ENCODE measurements at regions not wholly inside any gene's neighbourhood (a gene's known extent, or its start where the extent isn't known, plus 50 kb on each side); places are given as distances from the start of the nearest gene placed in this dataset.

GRCh38 chr9:106643211-106643930 is 219.6 kb upstream of the ZNF462 start:
- Histone ChIP-seq H3K4me3 (no peak overlapping the region), H3K9me3 (no peaks in the 10 kb centered on the region), H3K27ac (no peak overlapping the region), H3K36me3 (no peaks in the 10 kb centered on the region), H3K4me1 (no peaks in the 10 kb centered on the region), H3K27me3 (no peaks in the 10 kb centered on the region)
- WGBS, 2 donors, result 94 to 97% methylated on average over 3 of the region's 3 CpGs
- TF ChIP-seq EP300 (IDR thresholded peaks at IDR 0.05) (no peak), CTCF (IDR thresholded peaks at IDR 0.05) (no peak), POLR2A (IDR thresholded peaks at IDR 0.05) (no peak)
- no peak for DNase-seq (ENCODE audit: low spot score in 2 of 2)

- 68 to 73% methylated on average over 3 of the region's 3 CpGs for WGBS, 2 donors
Measured at GRCh38 chr9:106644661-106645060, 218.3 kb upstream of the ZNF462 start.

GRCh38 chr9:106648799-106649198 is 214.2 kb upstream of the ZNF462 start:
- Histone ChIP-seq H3K27me3 (no peaks in the 10 kb centered on the region), H3K4me3 (no peak overlapping the region), H3K27ac (no peak overlapping the region), H3K4me1 (no peaks in the 10 kb centered on the region), H3K36me3 (no peaks in the 10 kb centered on the region), H3K9me3 (no peaks in the 10 kb centered on the region)
- no peak for DNase-seq (ENCODE audit: low spot score in 2 of 2)
- 44 to 58% methylated on average over 2 of the region's 2 CpGs for WGBS, 2 donors
- TF ChIP-seq CTCF (IDR thresholded peaks at IDR 0.05), result peak in 1 of 5 experiments; percentile 14
- no peak for TF ChIP-seq EP300 (IDR thresholded peaks at IDR 0.05)

More at GRCh38 chr9:106644661-106645060, 218.3 kb upstream of the ZNF462 start:
- no peak for DNase-seq (ENCODE audit: low spot score in 2 of 2)
- Histone ChIP-seq H3K36me3 (no peaks in the 10 kb centered on the region), H3K9me3 (no peaks in the 10 kb centered on the region), H3K4me1 (no peaks in the 10 kb centered on the region), H3K27me3 (no peaks in the 10 kb centered on the region), H3K4me3 (no peak overlapping the region), H3K27ac (no peak overlapping the region)
- no peak for TF ChIP-seq POLR2A (IDR thresholded peaks at IDR 0.05)
- no peak for TF ChIP-seq EP300 (IDR thresholded peaks at IDR 0.05)
- no peak for TF ChIP-seq CTCF (IDR thresholded peaks at IDR 0.05)

DNA sequence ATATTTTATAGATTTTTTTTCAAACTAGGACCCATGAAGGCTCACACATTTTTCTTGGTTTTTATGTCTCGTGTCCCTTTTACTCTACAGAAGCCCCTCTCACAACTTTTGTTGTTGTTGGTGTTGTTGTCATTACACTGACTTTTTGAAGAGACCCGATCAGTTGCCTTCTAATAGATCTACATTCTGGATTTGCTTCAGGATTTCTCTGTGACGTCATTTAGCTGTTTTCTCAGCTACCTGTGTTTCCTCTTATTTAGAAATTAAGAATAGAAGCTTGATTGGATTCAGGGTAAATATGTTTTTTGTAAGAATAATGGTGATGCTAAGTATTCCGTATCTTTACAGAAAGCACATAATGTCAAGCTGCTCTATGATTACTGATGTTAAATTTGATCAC is 213.3 kb upstream of the ZNF462 start:
- no peak overlapping the region for H3K4me3 ChIP-seq
- no peaks in the 10 kb centered on the region for H3K4me1 ChIP-seq
- H3K27me3 ChIP-seq, result no peaks in the 10 kb centered on the region
- H3K9me3 ChIP-seq, result no peaks in the 10 kb centered on the region
- no peak for DNase-seq (ENCODE audit: low spot score in 2 of 2)
- TF ChIP-seq EP300 (IDR thresholded peaks at IDR 0.05) (no peak), CTCF (IDR thresholded peaks at IDR 0.05) (no peak), POLR2A (IDR thresholded peaks at IDR 0.05) (no peak)
- H3K36me3 ChIP-seq, result no peaks in the 10 kb centered on the region
- whole genome bisulfite sequencing, 2 donors, result 94 to 96% methylated on average over 4 of the region's 4 CpGs
- no peak overlapping the region for H3K27ac ChIP-seq

- no peaks in the 10 kb centered on the region for H3K4me1 ChIP-seq
- no peak overlapping the region for H3K27ac ChIP-seq
- DNase-seq (ENCODE audit: low spot score in 2 of 2), result peak in 1 of 2 donors; percentile 51
- H3K36me3 ChIP-seq, result no peaks in the 10 kb centered on the region
- H3K4me3 ChIP-seq, result no peak overlapping the region
- TF ChIP-seq EP300 (IDR thresholded peaks at IDR 0.05), result peak in 1 of 2 donors; percentile 57
- TF ChIP-seq CTCF (IDR thresholded peaks at IDR 0.05), result no peak
- no peak for TF ChIP-seq POLR2A (IDR thresholded peaks at IDR 0.05)
- no peaks in the 10 kb centered on the region for H3K27me3 ChIP-seq
- no peaks in the 10 kb centered on the region for H3K9me3 ChIP-seq
Measured at GRCh38 chr9:106653213-106653612, 209.8 kb upstream of the ZNF462 start.
